Endothelial cell of umbilical vein (primary cell): ENCODE measurements at regions not wholly inside any gene's neighbourhood (a gene's known extent, or its start where the extent isn't known, plus 50 kb on each side); places are given as distances from the start of the nearest gene placed in this dataset.

Source experiments
- BruUV-seq: library from RNA; stranded (reverse); fragments of 400-500 nt; replicated peaks from 2 replicates; lab custom pipeline; 2021; lab: Mats Ljungman, UMichigan
- CTCF ChIA-PET: fragments of 300-600, 350-600 bp; sonication (Branson Sonifier 250); formaldehyde crosslinking; loops from one replicate; lab custom pipeline; 2021; ENCODE audit warnings: antibody characterized with exemption, inconsistent platforms; lab: Charles Lee
- POLR2A ChIA-PET: fragments of 300-600, 350-600 bp; sonication (Branson Sonifier 250); formaldehyde crosslinking; loops from one replicate; lab custom pipeline; 2021; ENCODE audit warnings: antibody characterized with exemption, inconsistent platforms; lab: Charles Lee
- DNase-seq: peaks from one replicate; pipeline ENCODE4 v3.0.0-alpha.2; 2011; ENCODE audit warnings: low read depth, low spot score
- FAIRE-seq: peaks from 2 replicates; lab custom pipeline; 2011; peaks lifted over from hg19 to GRCh38; lab: Jason Lieb, UNC
- H2AFZ ChIP-seq: 2 replicates; pipeline ENCODE4 v1.6.0; 2012; ENCODE audit warnings: low read depth, low read length, control low read depth, inconsistent platforms
- H3K27ac ChIP-seq: 2 replicates; pipeline ENCODE4 v1.5.1; 2011; ENCODE audit warnings: low read depth, mild to moderate bottlenecking, control low read depth, low read length, moderate library complexity; ENCODE audit not compliant: insufficient read depth
- H3K27me3 ChIP-seq, 2 experiments: 2 replicates each; pipeline versions ENCODE4 v1.6.0 to v1.6.1; 2011; ENCODE audit warnings: low read length in 2 of 2, mixed read lengths in 1 of 2; ENCODE audit not compliant: control insufficient read depth in 2 of 2, insufficient read depth in 2 of 2
- H3K36me3 ChIP-seq, 2 experiments: 2 replicates in 1 of 2; 3 replicates in 1 of 2; pipeline ENCODE4 v1.5.1; 2011; ENCODE audit warnings: low read length in 2 of 2, mild to moderate bottlenecking in 1 of 2, moderate library complexity in 1 of 2; ENCODE audit not compliant: control insufficient read depth in 2 of 2, insufficient read depth in 2 of 2; ENCODE audit errors: extremely low read depth in 1 of 2
- H3K4me1 ChIP-seq: 3 replicates; pipeline ENCODE4 v1.5.1; 2011; ENCODE audit warnings: mild to moderate bottlenecking, low read length; ENCODE audit not compliant: control insufficient read depth, insufficient read depth; ENCODE audit errors: extremely low read depth
- H3K4me2 ChIP-seq: 2 replicates; pipeline ENCODE4 v1.6.1; 2011; ENCODE audit warnings: low read length, control low read depth, mixed read lengths; ENCODE audit not compliant: insufficient read depth
- H3K4me3 ChIP-seq, 3 experiments: fragments of 200-600 bp in 1 of 3; sonication (generic), shearing (Covaris generic) in 1 of 3; replicated peaks in 1 of 3; 2 replicates each; pipeline ENCODE4 v1.5.1; 2011 to 2016; ENCODE audit warnings: control low read depth in 3 of 3, low read length in 3 of 3, mild to moderate bottlenecking in 2 of 3, inconsistent platforms in 1 of 3, low read depth in 1 of 3, moderate library complexity in 1 of 3; ENCODE audit not compliant: insufficient read depth in 1 of 3
- H3K79me2 ChIP-seq: 2 replicates; pipeline ENCODE4 v1.6.0; 2012; ENCODE audit warnings: low read length, inconsistent platforms; ENCODE audit not compliant: control insufficient read depth, insufficient read depth
- H3K9ac ChIP-seq: replicated peaks from 2 replicates; pipeline ENCODE3; 2011; ENCODE audit warnings: low read length, control low read depth; ENCODE audit not compliant: insufficient read depth; ENCODE audit errors: extremely low read depth
- H3K9me1 ChIP-seq: replicated peaks from 3 replicates; pipeline ENCODE4 v1.6.0; 2011; ENCODE audit warnings: mild to moderate bottlenecking, low read length; ENCODE audit not compliant: control insufficient read depth, insufficient read depth; ENCODE audit errors: extremely low read depth
- H3K9me3 ChIP-seq: replicated peaks from 2 replicates; pipeline ENCODE4 v1.5.1; 2012; ENCODE audit warnings: low read length, inconsistent platforms; ENCODE audit not compliant: control insufficient read depth, insufficient read depth
- H4K20me1 ChIP-seq: replicated peaks from 2 replicates; pipeline ENCODE3; 2011; ENCODE audit warnings: mild to moderate bottlenecking, low read length; ENCODE audit not compliant: control insufficient read depth, insufficient read depth; ENCODE audit errors: extremely low read depth
- EZH2 ChIP-seq: IDR thresholded peaks from 2 replicates; pipeline ENCODE4 v1.6.1; 2012; ENCODE audit warnings: borderline replicate concordance, low read depth, mild to moderate bottlenecking, moderate library complexity, low read length, inconsistent platforms; ENCODE audit not compliant: severe bottlenecking
- FOS ChIP-seq: IDR thresholded peaks from 2 replicates; pipeline ENCODE4 v1.6.1; 2011; ENCODE audit warnings: mild to moderate bottlenecking, low read length, moderate library complexity, borderline replicate concordance; ENCODE audit not compliant: insufficient read depth
- GATA2 ChIP-seq: IDR thresholded peaks from 2 replicates; pipeline ENCODE4 v1.7.0; 2011; ENCODE audit warnings: low read depth, mild to moderate bottlenecking, moderate library complexity, mixed read lengths, low read length; ENCODE audit not compliant: insufficient read length, insufficient read depth
- JUN ChIP-seq: IDR thresholded peaks from 2 replicates; pipeline ENCODE4 v1.6.1; 2011; ENCODE audit warnings: borderline replicate concordance, low read depth; ENCODE audit not compliant: insufficient read length, insufficient read depth
- MAX ChIP-seq: IDR thresholded peaks from 2 replicates; pipeline ENCODE4 v1.6.1; 2011; ENCODE audit not compliant: insufficient read depth, insufficient read length
- MYC ChIP-seq: IDR thresholded peaks from one replicate; pipeline ENCODE4 v1.6.1; 2011; ENCODE audit warnings: mild to moderate bottlenecking, low read depth, low read length
- POLR2A ChIP-seq: IDR thresholded peaks from 2 replicates; pipeline ENCODE4 v1.6.1; 2012; ENCODE audit warnings: low read depth, mild to moderate bottlenecking, control low read depth, low read length
- POLR2AphosphoS5 ChIP-seq: IDR thresholded peaks from 2 replicates; pipeline ENCODE4 v1.6.1; 2012; ENCODE audit warnings: low read depth, mild to moderate bottlenecking, control low read depth, low read length, moderate library complexity; ENCODE audit not compliant: insufficient read depth
- dilution Hi-C: fragments of 300-500 bp; cut with MboI; formaldehyde crosslinking; loops from one replicate; pipeline ENCODE4 v1.15.0; 2019; ENCODE audit warnings: low sequenced_read_pairs; ENCODE audit not compliant: extremely low pct_ligation_motif_present
- intact Hi-C: fragments of 100-400 bp; cut with micrococcal nuclease; formaldehyde crosslinking; loops from one replicate; pipeline ENCODE4 v1.10.0; 2022
- TF ChIP-seq, protein P1 (sequence below), 2 donors: IDR thresholded peaks; 1 replicate in 1 of 2; 2 replicates in 1 of 2; pipeline ENCODE4 v1.5.1; 2011; ENCODE audit warnings: low read length in 2 of 2, mild to moderate bottlenecking in 2 of 2, moderate library complexity in 2 of 2, control low read depth in 1 of 2, inconsistent platforms in 1 of 2, low read depth in 1 of 2; ENCODE audit not compliant: insufficient read depth in 1 of 2; ENCODE audit errors: extremely low read depth in 1 of 2

- Histone ChIP-seq H2AFZ (no peak overlapping the region), H3K27ac (no peak overlapping the region), H3K4me2 (no peak overlapping the region), H3K36me3 (no peaks in the 10 kb centered on the region), H3K4me1 (no peaks in the 10 kb centered on the region), H3K9me1 (no peaks in the 10 kb centered on the region), H3K27me3 (no peaks in the 10 kb centered on the region), H4K20me1 (no peaks in the 10 kb centered on the region), H3K4me3 (no peak overlapping the region), H3K9ac (no peak overlapping the region), H3K9me3 (no peaks in the 10 kb centered on the region), H3K79me2 (no peaks in the 10 kb centered on the region)
- DNase-seq: no peak
- FAIRE-seq: no peak
- CTCF ChIA-PET: no interaction called here
- no TSS peak for BruUV-seq
- intact Hi-C loops: no loop called here
- POLR2A ChIA-PET: no interaction called here
- dilution Hi-C loops: no loop called here
- TF ChIP-seq MAX (no peak), POLR2A (no peak), EZH2 (no peak), FOS (no peak), POLR2AphosphoS5 (no peak)
- TF ChIP-seq, protein P1, sequence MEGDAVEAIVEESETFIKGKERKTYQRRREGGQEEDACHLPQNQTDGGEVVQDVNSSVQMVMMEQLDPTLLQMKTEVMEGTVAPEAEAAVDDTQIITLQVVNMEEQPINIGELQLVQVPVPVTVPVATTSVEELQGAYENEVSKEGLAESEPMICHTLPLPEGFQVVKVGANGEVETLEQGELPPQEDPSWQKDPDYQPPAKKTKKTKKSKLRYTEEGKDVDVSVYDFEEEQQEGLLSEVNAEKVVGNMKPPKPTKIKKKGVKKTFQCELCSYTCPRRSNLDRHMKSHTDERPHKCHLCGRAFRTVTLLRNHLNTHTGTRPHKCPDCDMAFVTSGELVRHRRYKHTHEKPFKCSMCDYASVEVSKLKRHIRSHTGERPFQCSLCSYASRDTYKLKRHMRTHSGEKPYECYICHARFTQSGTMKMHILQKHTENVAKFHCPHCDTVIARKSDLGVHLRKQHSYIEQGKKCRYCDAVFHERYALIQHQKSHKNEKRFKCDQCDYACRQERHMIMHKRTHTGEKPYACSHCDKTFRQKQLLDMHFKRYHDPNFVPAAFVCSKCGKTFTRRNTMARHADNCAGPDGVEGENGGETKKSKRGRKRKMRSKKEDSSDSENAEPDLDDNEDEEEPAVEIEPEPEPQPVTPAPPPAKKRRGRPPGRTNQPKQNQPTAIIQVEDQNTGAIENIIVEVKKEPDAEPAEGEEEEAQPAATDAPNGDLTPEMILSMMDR (IDR thresholded peaks at IDR 0.05; ENCODE audit: extremely low read depth in 1 of 2, insufficient read depth in 1 of 2, low read depth in 1 of 2, low read length in 2 of 2): no peak
Observed at GRCh38 chr2:107384422-107384821, 442.3 kb upstream of the RGPD4 start.

DNA sequence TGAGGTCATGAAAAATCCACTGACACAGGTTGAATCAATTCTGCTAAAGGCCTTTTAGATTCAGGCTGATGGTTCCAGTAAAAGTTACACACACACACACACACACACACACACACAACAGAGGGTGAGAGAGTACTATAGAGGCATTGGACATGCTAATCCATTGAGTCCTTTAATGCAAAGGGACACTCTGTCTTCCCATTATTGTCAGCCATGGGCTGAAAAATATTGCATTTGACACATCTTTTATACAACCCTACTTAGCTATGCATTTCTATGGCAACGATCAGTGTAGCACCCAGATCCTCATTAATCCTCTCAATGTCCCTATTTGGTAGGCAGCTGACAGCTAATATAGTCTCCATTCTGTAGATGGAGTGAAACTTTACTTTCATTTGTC is 440.8 kb upstream of the RGPD4 start:
- no peak overlapping the region for H2AFZ ChIP-seq
- no TSS peak for BruUV-seq

More for the DNA sequence above, 440.8 kb upstream of the RGPD4 start:
- Histone ChIP-seq H3K27ac (no peak overlapping the region), H3K9me3 (no peaks in the 10 kb centered on the region), H3K4me2 (no peak overlapping the region), H3K9me1 (no peaks in the 10 kb centered on the region), H3K27me3 (no peaks in the 10 kb centered on the region), H3K79me2 (no peaks in the 10 kb centered on the region), H4K20me1 (no peaks in the 10 kb centered on the region), H3K4me1 (no peaks in the 10 kb centered on the region), H3K9ac (no peak overlapping the region), H3K36me3 (no peaks in the 10 kb centered on the region), H3K4me3 (no peak overlapping the region)
- dilution Hi-C loops (no loop called here), intact Hi-C loops (no loop called here)
- ChIA-PET CTCF (no interaction called here), POLR2A (no interaction called here)
- DNase-seq (no peak), FAIRE-seq (no peak)
- no peak for TF ChIP-seq MYC
- TF ChIP-seq GATA2: no peak
- no peak for TF ChIP-seq EZH2
- TF ChIP-seq POLR2AphosphoS5: no peak
- TF ChIP-seq FOS: no peak
- TF ChIP-seq, protein P1 (IDR thresholded peaks at IDR 0.05; ENCODE audit: extremely low read depth in 1 of 2, insufficient read depth in 1 of 2, low read depth in 1 of 2, low read length in 2 of 2): no peak
- no peak for TF ChIP-seq MAX
- TF ChIP-seq JUN: no peak
- TF ChIP-seq POLR2A: no peak
